ENCODE measurements at regions not wholly inside any gene's neighbourhood (a gene's known extent, or its start where the extent isn't known, plus 50 kb on each side); places are given as distances from the start of the nearest gene placed in this dataset.

DNA sequence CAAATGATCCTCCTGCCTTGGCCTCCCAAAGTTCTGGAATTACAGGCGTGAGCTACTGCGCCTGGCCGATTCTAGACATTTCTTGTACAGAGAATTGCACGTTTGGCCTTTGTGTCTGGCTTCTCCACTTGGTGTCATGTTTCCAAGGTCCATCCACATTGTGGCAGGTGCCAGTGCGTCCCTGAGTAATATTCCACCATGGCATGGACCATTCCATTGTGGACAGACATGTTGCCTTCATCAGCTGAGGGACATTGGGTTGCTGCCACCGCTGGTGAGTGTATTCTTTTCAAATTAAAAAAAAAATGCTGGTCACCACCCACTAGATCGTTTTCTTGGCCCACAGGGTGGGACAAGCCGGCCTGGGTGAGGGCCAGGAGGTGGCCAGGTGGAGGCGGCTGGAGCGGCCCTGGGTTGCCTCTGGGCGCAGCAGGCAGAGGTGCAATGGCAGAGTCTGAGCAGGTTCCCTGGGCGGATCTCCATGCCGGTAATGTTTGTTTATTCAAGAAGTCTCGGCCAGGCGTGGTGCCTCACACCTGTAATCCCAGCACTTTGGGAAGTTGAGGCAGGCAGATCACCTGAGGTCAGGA lies 274.1 kb downstream of the SEC14L1 start:
- H3K36me3 ChIP-seq (ENCODE audit: low read depth) = no peaks in the 10 kb centered on the region
- no peaks in the 10 kb centered on the region for H3K4me1 ChIP-seq (replicated peaks; ENCODE audit: insufficient read depth)
- intact Hi-C loops (cut with micrococcal nuclease; ENCODE audit: unreplicated experiment) = no loop called here
- H3K9me3 ChIP-seq (ENCODE audit: insufficient read depth, low read depth) = no peaks in the 10 kb centered on the region
- H3K4me3 ChIP-seq = no peak overlapping the region
- no peak overlapping the region for H3K27ac ChIP-seq
- no peaks in the 10 kb centered on the region for H3F3A ChIP-seq (ENCODE audit: insufficient read depth, low read depth)
- BruUV-seq (replicated peaks) = no TSS peak
- H2AFZ ChIP-seq = no peak overlapping the region
- no peak for DNase-seq
- peaks cover 4% of the 10 kb centered on the region; the same call in 1 of the 2 replicates for H3K79me2 ChIP-seq (ENCODE audit: low read depth)
- H4K20me1 ChIP-seq (ENCODE audit: insufficient read depth) = peaks cover 29% of the 10 kb centered on the region
- CTCF ChIA-PET = interaction anchor here (0.6 kb wide), 1 partner anchor 598 kb away, joined by 3 read pairs; no protein-coding TSS in a partner anchor
- no peaks in the 10 kb centered on the region for H3K27me3 ChIP-seq (ENCODE audit: insufficient read depth, low read depth)
- TF ChIP-seq CTCF (conservative IDR thresholded peaks at IDR 0.05) (no peak), EZH2 (IDR thresholded peaks at IDR 0.05; ENCODE audit: low read depth) (no peak)
- H3K9me2 ChIP-seq (ENCODE audit: insufficient read depth) = no peaks in the 10 kb centered on the region
- POLR2A ChIA-PET (ENCODE audit: unreplicated experiment) = no interaction called here
- no peak overlapping the region for H3K4me2 ChIP-seq

GRCh38 chr17:77416105-77416713 lies 275.4 kb downstream of the SEC14L1 start:
- CTCF ChIA-PET = no interaction called here
- Histone ChIP-seq H4K20me1 (ENCODE audit: insufficient read depth) (peaks cover 36% of the 10 kb centered on the region), H3K9me2 (ENCODE audit: insufficient read depth) (no peaks in the 10 kb centered on the region), H3K27me3 (ENCODE audit: insufficient read depth, low read depth) (no peaks in the 10 kb centered on the region), H3K4me1 (replicated peaks; ENCODE audit: insufficient read depth) (peaks cover 5% of the 10 kb centered on the region), H3K4me2 (no peak overlapping the region), H3K9me3 (ENCODE audit: insufficient read depth, low read depth) (no peaks in the 10 kb centered on the region), H3K27ac (no peak overlapping the region), H3F3A (ENCODE audit: insufficient read depth, low read depth) (no peaks in the 10 kb centered on the region), H3K79me2 (ENCODE audit: low read depth) (peaks cover 4% of the 10 kb centered on the region; the same call in 1 of the 2 replicates), H2AFZ (no peak overlapping the region), H3K36me3 (ENCODE audit: low read depth) (no peaks in the 10 kb centered on the region), H3K4me3 (no peak overlapping the region)
- TF ChIP-seq CTCF (conservative IDR thresholded peaks at IDR 0.05) (no peak), EZH2 (IDR thresholded peaks at IDR 0.05; ENCODE audit: low read depth) (no peak)
- no peak for DNase-seq
- POLR2A ChIA-PET (ENCODE audit: unreplicated experiment) = no interaction called here
- intact Hi-C loops (cut with micrococcal nuclease; ENCODE audit: unreplicated experiment) = no loop called here
- BruUV-seq (replicated peaks) = no TSS peak

DNA sequence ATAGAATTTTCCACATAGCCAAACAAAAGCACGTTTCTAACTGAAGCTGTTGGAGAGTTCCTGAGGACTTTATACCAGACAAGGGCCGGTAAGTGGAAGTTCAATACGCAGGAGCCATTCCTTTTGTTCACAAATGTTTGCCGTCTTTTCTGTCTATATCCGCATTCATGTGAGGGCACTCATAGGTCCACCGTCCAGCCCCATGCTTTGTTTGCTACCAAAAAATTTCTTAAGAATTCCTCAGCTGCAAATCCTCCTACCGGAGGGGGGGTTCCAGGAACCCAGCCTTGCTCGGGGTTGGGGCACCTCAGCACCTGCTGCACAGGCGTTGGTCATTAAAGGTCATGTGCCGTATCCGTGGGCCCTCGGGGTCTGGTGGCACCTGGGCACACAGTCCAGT lies 276.8 kb downstream of the SEC14L1 start:
- no peaks in the 10 kb centered on the region for H3F3A ChIP-seq (ENCODE audit: insufficient read depth, low read depth)
- H3K4me3 ChIP-seq = no peak overlapping the region
- no TSS peak for BruUV-seq (replicated peaks)
- H3K4me1 ChIP-seq (replicated peaks; ENCODE audit: insufficient read depth) = peaks cover 15% of the 10 kb centered on the region
- H3K9me3 ChIP-seq (ENCODE audit: insufficient read depth, low read depth) = no peaks in the 10 kb centered on the region
- intact Hi-C loops (cut with micrococcal nuclease; ENCODE audit: unreplicated experiment) = no loop called here
- peaks cover 36% of the 10 kb centered on the region for H4K20me1 ChIP-seq (ENCODE audit: insufficient read depth)
- TF ChIP-seq EZH2 (IDR thresholded peaks at IDR 0.05; ENCODE audit: low read depth) = no peak
- no peak for TF ChIP-seq CTCF (conservative IDR thresholded peaks at IDR 0.05)
- H3K27ac ChIP-seq = no peak overlapping the region
- H3K9me2 ChIP-seq (ENCODE audit: insufficient read depth) = no peaks in the 10 kb centered on the region
- no peak for DNase-seq
- ChIA-PET POLR2A (ENCODE audit: unreplicated experiment) (no interaction called here), CTCF (no interaction called here)
- H3K27me3 ChIP-seq (ENCODE audit: insufficient read depth, low read depth) = no peaks in the 10 kb centered on the region
- H3K36me3 ChIP-seq (ENCODE audit: low read depth) = no peaks in the 10 kb centered on the region
- H3K79me2 ChIP-seq (ENCODE audit: low read depth) = 0 out of 2 replicates have a peak, but pooled peaks cover 4% of the 10 kb centered on the region
- H2AFZ ChIP-seq = no peak overlapping the region
- no peak overlapping the region for H3K4me2 ChIP-seq
